HG03175 (cell line): ENCODE measurements at regions not wholly inside any gene's neighbourhood (a gene's known extent, or its start where the extent isn't known, plus 50 kb on each side); places are given as distances from the start of the nearest gene placed in this dataset.

Experiments
- ATAC-seq: cut with Tn5 transposase; IDR thresholded peaks from one replicate; pipeline ENCODE4 v1.9.1; 2021; ENCODE audit warnings: mild to moderate bottlenecking, moderate library complexity; ENCODE audit not compliant: unreplicated experiment

- no peak for ATAC-seq
Observed at GRCh38 chr4:153075836-153076518, 128.3 kb upstream of the TRIM2 start.

- no peak for ATAC-seq
Observed at GRCh38 chr4:153076861-153077260, 127.4 kb upstream of the TRIM2 start.

GRCh38 chr4:153079857-153080391 lies 124.3 kb upstream of the TRIM2 start:
- no peak for ATAC-seq

- no peak for ATAC-seq
Observed at GRCh38 chr4:153081006-153081580, 123.2 kb upstream of the TRIM2 start.

- no peak for ATAC-seq
Observed at GRCh38 chr4:153081693-153082092, 122.5 kb upstream of the TRIM2 start.

- no peak for ATAC-seq
Observed at GRCh38 chr4:153082322-153083301, 121.6 kb upstream of the TRIM2 start.

GRCh38 chr4:153083447-153083947 lies 120.7 kb upstream of the TRIM2 start:
- ATAC-seq = peak; percentile 79

GRCh38 chr4:153084224-153084979 lies 119.8 kb upstream of the TRIM2 start:
- ATAC-seq = no peak

GRCh38 chr4:153084980-153085630 lies 119.1 kb upstream of the TRIM2 start:
- peak; percentile 68 for ATAC-seq

- ATAC-seq = no peak
Observed at GRCh38 chr4:153087671-153088194, 116.5 kb upstream of the TRIM2 start.

GRCh38 chr4:153089742-153090141 lies 114.5 kb upstream of the TRIM2 start:
- no peak for ATAC-seq

- no peak for ATAC-seq
Observed at GRCh38 chr4:153090181-153090580, 114.1 kb upstream of the TRIM2 start.

GRCh38 chr4:153090670-153091385 lies 113.4 kb upstream of the TRIM2 start:
- no peak for ATAC-seq

GRCh38 chr4:153093396-153093795 lies 110.8 kb upstream of the TRIM2 start:
- no peak for ATAC-seq

- no peak for ATAC-seq
Observed at GRCh38 chr4:153093802-153094201, 110.4 kb upstream of the TRIM2 start.

- no peak for ATAC-seq
Observed at GRCh38 chr4:153094435-153094834, 109.8 kb upstream of the TRIM2 start.

- ATAC-seq = no peak
Observed at GRCh38 chr4:153095448-153096204, 108.6 kb upstream of the TRIM2 start.

- ATAC-seq = no peak
Observed at GRCh38 chr4:153096344-153096743, 107.9 kb upstream of the TRIM2 start.
